A549 (cell line): ENCODE measurements at regions not wholly inside any gene's neighbourhood (a gene's known extent, or its start where the extent isn't known, plus 50 kb on each side); places are given as distances from the start of the nearest gene placed in this dataset.

Experiments used
- CBX8 ChIP-seq: fragments of 200-600 bp; sonication (generic); IDR thresholded peaks from 2 replicates; pipeline ENCODE4 v1.6.1; 2016
- CHD2 ChIP-seq: fragments of 150-350 bp; IDR thresholded peaks from 2 replicates; pipeline ENCODE4 v1.6.1; 2014; ENCODE audit warnings: low read length; ENCODE audit not compliant: partially characterized antibody
- CTCF ChIP-seq: fragments of >200 bp; sonication (Bioruptor Twin); formaldehyde crosslinking; IDR thresholded peaks from 3 replicates; pipeline ENCODE4 v1.5.1; 2016
- HDAC2 ChIP-seq: fragments of 200-600 bp; sonication (generic); IDR thresholded peaks from 2 replicates; pipeline ENCODE4 v1.6.1; 2016
- JUN ChIP-seq, 2 experiments: fragments of >200 bp; sonication (Bioruptor Twin); formaldehyde crosslinking; IDR thresholded peaks; 2 replicates in 1 of 2; 3 replicates in 1 of 2; pipeline ENCODE4 v1.6.1; 2016 to 2017
- KDM1A ChIP-seq: fragments of 200-600 bp; sonication (generic); IDR thresholded peaks from 2 replicates; pipeline ENCODE4 v1.6.1; 2016; ENCODE audit warnings: low read depth, mild to moderate bottlenecking
- POLR2A ChIP-seq: IDR thresholded peaks from 2 replicates; pipeline ENCODE4 v1.6.1; 2012; ENCODE audit warnings: mild to moderate bottlenecking, low read length
- RFX5 ChIP-seq: fragments of 450-650 bp; IDR thresholded peaks from 2 replicates; pipeline ENCODE4 v1.7.1; 2014; ENCODE audit warnings: antibody characterized with exemption, mild to moderate bottlenecking, moderate library complexity
- RNF2 ChIP-seq: fragments of 200-600 bp; sonication (generic); IDR thresholded peaks from 2 replicates; pipeline ENCODE4 v1.6.1; 2016; ENCODE audit warnings: low read depth, mild to moderate bottlenecking, antibody characterized with exemption, moderate library complexity, borderline replicate concordance

- TF ChIP-seq CTCF (no peak), POLR2A (no peak), CHD2 (no peak), CBX8 (no peak), RFX5 (no peak), HDAC2 (no peak), KDM1A (no peak), RNF2 (no peak), JUN (IDR thresholded peaks at IDR 0.05) (no peak)
These were observed 571.3 kb upstream of the NRG3 start for GRCh38 chr10:81303656-81304055.
